Ishikawa (cell line): ENCODE measurements at regions not wholly inside any gene's neighbourhood (a gene's known extent, or its start where the extent isn't known, plus 50 kb on each side); places are given as distances from the start of the nearest gene placed in this dataset.

Experiments used
- CEBPB ChIP-seq: IDR thresholded peaks from 2 replicates; pipeline ENCODE4 v1.6.1; 2012
- CREB1 ChIP-seq: IDR thresholded peaks from 2 replicates; pipeline ENCODE4 v1.6.1; 2012; ENCODE audit warnings: low read depth
- EGR1 ChIP-seq: IDR thresholded peaks from 2 replicates; pipeline ENCODE4 v1.6.1; 2012
- EP300 ChIP-seq: IDR thresholded peaks from 2 replicates; pipeline ENCODE4 v1.6.1; 2012; ENCODE audit warnings: borderline replicate concordance
- FOXM1 ChIP-seq: IDR thresholded peaks from 2 replicates; pipeline ENCODE4 v1.6.1; 2012; ENCODE audit warnings: low read depth, borderline replicate concordance
- MAX ChIP-seq: IDR thresholded peaks from 2 replicates; pipeline ENCODE4 v1.6.1; 2012
- NFIC ChIP-seq: IDR thresholded peaks from 2 replicates; pipeline ENCODE4 v1.6.1; 2012
- RAD21 ChIP-seq: IDR thresholded peaks from 2 replicates; pipeline ENCODE4 v1.6.1; 2012; ENCODE audit warnings: low read depth
- REST ChIP-seq: IDR thresholded peaks from 2 replicates; pipeline ENCODE4 v1.6.1; 2012; ENCODE audit warnings: low read depth, mild to moderate bottlenecking
- TAF1 ChIP-seq: IDR thresholded peaks from 2 replicates; pipeline ENCODE4 v1.6.1; 2012; ENCODE audit warnings: low read depth, mild to moderate bottlenecking
- TCF12 ChIP-seq: IDR thresholded peaks from 2 replicates; pipeline ENCODE4 v1.6.1; 2012; ENCODE audit warnings: low read depth
- TEAD4 ChIP-seq: IDR thresholded peaks from 2 replicates; pipeline ENCODE4 v1.6.1; 2012
- USF1 ChIP-seq: IDR thresholded peaks from 2 replicates; pipeline ENCODE4 v1.6.1; 2012
- YY1 ChIP-seq: IDR thresholded peaks from 2 replicates; pipeline ENCODE4 v1.6.1; 2012; ENCODE audit warnings: low read depth
- ZBTB7A ChIP-seq: IDR thresholded peaks from 2 replicates; pipeline ENCODE4 v1.6.1; 2012; ENCODE audit warnings: low read depth

- TF ChIP-seq TEAD4, result peak; percentile 76
- 0 out of 2 replicates have a peak, but pooled peaks have one; percentile 16 for TF ChIP-seq TCF12
- no peak for TF ChIP-seq FOXM1
Observed at GRCh38 chr6:43944908-43945767, 175.1 kb downstream of the VEGFA start.

- TF ChIP-seq RAD21 (0 out of 2 replicates have a peak, but pooled peaks have one; percentile 2), CREB1 (no peak), NFIC (peak; percentile 71), TCF12 (peak; percentile 61; the same call in 1 of the 2 replicates), EP300 (peak; percentile 72)
Observed at GRCh38 chr6:43943781-43944250, 173.8 kb downstream of the VEGFA start.

- TF ChIP-seq ZBTB7A (no peak), TAF1 (no peak), REST (no peak), TEAD4 (no peak), NFIC (no peak), MAX (no peak), USF1 (no peak), EGR1 (no peak), RAD21 (no peak), CREB1 (no peak), FOXM1 (no peak), TCF12 (no peak), EP300 (no peak), YY1 (no peak), CEBPB (no peak)
Observed at GRCh38 chr6:43943099-43943766, 173.2 kb downstream of the VEGFA start.

- TF ChIP-seq YY1 (no peak), TAF1 (no peak), NFIC (no peak), EP300 (no peak), FOXM1 (no peak), USF1 (no peak), REST (no peak), TCF12 (no peak)
Observed at GRCh38 chr6:43942616-43943015, 172.6 kb downstream of the VEGFA start.

- TF ChIP-seq MAX (no peak), RAD21 (no peak), YY1 (no peak), FOXM1 (no peak)
Observed at GRCh38 chr6:43942011-43942442, 172.0 kb downstream of the VEGFA start.

GRCh38 chr6:43941174-43941573 is 171.2 kb downstream of the VEGFA start:
- TF ChIP-seq RAD21 (no peak), MAX (no peak), YY1 (no peak), TEAD4 (no peak), ZBTB7A (no peak), REST (no peak), TAF1 (no peak), CREB1 (no peak), EP300 (no peak), TCF12 (no peak)
